Gastroesophageal sphincter (tissue), 3 donors: ENCODE measurements at regions not wholly inside any gene's neighbourhood (a gene's known extent, or its start where the extent isn't known, plus 50 kb on each side); places are given as distances from the start of the nearest gene placed in this dataset.

Experiments used
- CTCF ChIP-seq, 4 experiments: fragments of 200-600 bp in 2 of 4; fragments of 450-650 bp in 2 of 4; sonication (generic) in 1 of 4; IDR thresholded peaks; one replicate each; pipeline ENCODE4 v1.5.1; 2017 to 2019; ENCODE audit warnings: antibody characterized with exemption in 4 of 4, mild to moderate bottlenecking in 2 of 4, moderate library complexity in 2 of 4
- EP300 ChIP-seq: sonication (generic); formaldehyde crosslinking; IDR thresholded peaks from one replicate; pipeline ENCODE4 v1.6.1; 2017; ENCODE audit warnings: antibody characterized with exemption, mild to moderate bottlenecking

GRCh38 chr4:163609019-163609418 lies 114.5 kb downstream of the TMA16 start:
- TF ChIP-seq CTCF (IDR thresholded peaks at IDR 0.05), result no peak
- TF ChIP-seq EP300, result no peak
